Ishikawa (cell line): ENCODE measurements at regions not wholly inside any gene's neighbourhood (a gene's known extent, or its start where the extent isn't known, plus 50 kb on each side); places are given as distances from the start of the nearest gene placed in this dataset.

ENCODE experiments used
- CEBPB ChIP-seq: IDR thresholded peaks from 2 replicates; pipeline ENCODE4 v1.6.1; 2012
- EP300 ChIP-seq: IDR thresholded peaks from 2 replicates; pipeline ENCODE4 v1.6.1; 2012; ENCODE audit warnings: borderline replicate concordance
- MAX ChIP-seq: IDR thresholded peaks from 2 replicates; pipeline ENCODE4 v1.6.1; 2012
- RAD21 ChIP-seq: IDR thresholded peaks from 2 replicates; pipeline ENCODE4 v1.6.1; 2012; ENCODE audit warnings: low read depth
- REST ChIP-seq: IDR thresholded peaks from 2 replicates; pipeline ENCODE4 v1.6.1; 2012; ENCODE audit warnings: low read depth, mild to moderate bottlenecking
- TAF1 ChIP-seq: IDR thresholded peaks from 2 replicates; pipeline ENCODE4 v1.6.1; 2012; ENCODE audit warnings: low read depth, mild to moderate bottlenecking
- TCF12 ChIP-seq: IDR thresholded peaks from 2 replicates; pipeline ENCODE4 v1.6.1; 2012; ENCODE audit warnings: low read depth
- TEAD4 ChIP-seq: IDR thresholded peaks from 2 replicates; pipeline ENCODE4 v1.6.1; 2012
- USF1 ChIP-seq: IDR thresholded peaks from 2 replicates; pipeline ENCODE4 v1.6.1; 2012
- YY1 ChIP-seq: IDR thresholded peaks from 2 replicates; pipeline ENCODE4 v1.6.1; 2012; ENCODE audit warnings: low read depth

- TF ChIP-seq YY1 (no peak), CEBPB (no peak), MAX (no peak), EP300 (no peak), RAD21 (no peak), TEAD4 (no peak), USF1 (no peak), TCF12 (no peak), TAF1 (no peak), REST (no peak)
These were observed 105.6 kb upstream of the ELL2 start for GRCh38 chr5:96067251-96067650.
